HG02798 (cell line): ENCODE measurements at regions not wholly inside any gene's neighbourhood (a gene's known extent, or its start where the extent isn't known, plus 50 kb on each side); places are given as distances from the start of the nearest gene placed in this dataset.

Experiments
- ATAC-seq: cut with Tn5 transposase; IDR thresholded peaks from one replicate; pipeline ENCODE4 v1.9.1; 2021; ENCODE audit warnings: mild to moderate bottlenecking; ENCODE audit not compliant: unreplicated experiment, poor library complexity

DNA sequence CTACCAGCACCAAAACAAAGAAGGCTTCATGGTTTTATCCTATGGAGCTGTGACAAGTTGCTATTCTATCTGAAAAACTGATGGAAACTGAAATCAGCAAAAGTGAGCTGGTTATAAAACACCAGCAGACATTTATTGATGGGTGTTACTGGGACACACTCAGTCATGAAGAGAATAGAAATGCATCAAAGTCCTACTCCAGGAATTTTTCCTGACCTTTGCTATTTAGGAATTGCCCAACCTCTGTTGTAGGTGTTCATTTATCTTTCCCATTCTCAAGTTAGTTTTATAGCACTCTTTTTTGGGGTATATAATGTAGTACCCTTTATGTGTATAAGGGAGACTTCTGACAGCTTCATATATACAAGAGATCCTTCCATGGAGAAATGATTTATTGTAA, 533.2 kb downstream of the REEP3 start:
- no peak for ATAC-seq

GRCh38 chr10:64059884-64060283, 538.7 kb downstream of the REEP3 start:
- ATAC-seq: no peak

DNA sequence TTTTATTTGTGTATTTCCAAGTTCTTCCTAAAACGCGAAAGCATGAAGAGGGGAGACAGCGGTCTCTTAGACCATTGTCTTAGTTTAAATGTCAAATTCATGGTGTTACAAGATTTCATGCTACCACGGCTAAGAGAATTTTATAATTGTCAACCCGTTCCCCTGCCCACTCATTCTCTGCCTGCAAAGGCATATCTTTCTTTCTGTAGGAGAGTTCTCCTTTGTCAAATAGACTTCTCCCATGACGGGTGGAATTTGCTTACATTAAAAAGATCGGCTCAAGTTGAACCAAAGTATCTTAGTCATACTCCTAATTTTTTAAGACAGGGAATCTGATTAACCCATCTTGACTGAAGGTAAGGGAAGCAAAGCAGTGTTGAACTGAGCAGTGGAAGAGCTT, 539.2 kb downstream of the REEP3 start:
- ATAC-seq: no peak

DNA sequence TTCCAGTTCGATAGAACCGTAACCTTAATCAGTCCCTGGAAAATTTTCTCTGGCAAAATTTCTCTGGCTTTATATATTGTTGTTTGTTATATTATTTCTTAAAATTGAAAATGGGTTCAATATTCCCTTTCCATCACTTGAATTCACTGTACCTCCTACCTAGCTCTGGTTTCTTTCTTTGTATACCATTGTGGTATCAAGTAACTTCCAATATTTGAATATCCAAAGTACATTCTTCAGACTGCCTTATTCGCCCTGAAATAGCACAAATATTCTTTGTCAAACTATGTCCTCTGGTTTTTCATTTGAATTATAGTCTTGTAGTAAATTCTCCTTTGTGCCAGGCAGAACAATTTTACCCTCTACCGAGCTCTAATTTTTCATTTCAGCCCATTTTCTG, 541.6 kb downstream of the REEP3 start:
- ATAC-seq: no peak

DNA sequence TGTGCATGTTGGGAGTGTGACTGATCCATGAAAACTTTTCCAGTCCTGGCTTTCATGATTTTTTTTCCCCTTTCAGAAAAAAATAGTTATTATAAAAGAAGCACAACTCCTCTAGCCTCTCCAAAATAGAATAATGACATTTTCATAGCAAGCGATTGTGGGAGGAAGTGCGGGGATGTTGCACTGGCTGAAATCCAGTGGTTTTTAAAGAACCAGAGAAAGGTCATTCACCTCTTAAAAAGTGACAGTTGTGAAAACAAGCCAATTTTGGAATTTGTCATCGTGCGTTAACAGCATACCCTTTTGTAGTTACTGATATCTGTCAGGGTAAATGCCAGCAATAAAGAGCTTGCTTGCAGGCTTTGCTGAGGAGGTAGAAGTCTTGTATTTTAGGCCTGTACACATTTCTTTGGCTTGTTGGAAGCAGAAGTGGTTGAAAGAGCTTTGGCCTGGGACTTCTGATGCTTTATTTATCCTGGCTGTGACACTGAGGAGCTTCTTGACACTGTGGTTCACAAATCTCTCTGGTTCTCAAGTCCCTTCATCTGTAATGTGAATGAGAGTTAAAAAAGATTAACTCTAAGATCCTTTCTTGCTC, 545.9 kb downstream of the REEP3 start:
- ATAC-seq: no peak

- ATAC-seq: no peak
Observed at GRCh38 chr10:64067859-64068258, 546.7 kb downstream of the REEP3 start.

GRCh38 chr10:64070241-64070640, 549.0 kb downstream of the REEP3 start:
- ATAC-seq: no peak

- ATAC-seq: no peak
Observed at GRCh38 chr10:64071218-64071617, 550.0 kb downstream of the REEP3 start.

- no peak for ATAC-seq
Observed at GRCh38 chr10:64075604-64076003, 554.4 kb downstream of the REEP3 start.

DNA sequence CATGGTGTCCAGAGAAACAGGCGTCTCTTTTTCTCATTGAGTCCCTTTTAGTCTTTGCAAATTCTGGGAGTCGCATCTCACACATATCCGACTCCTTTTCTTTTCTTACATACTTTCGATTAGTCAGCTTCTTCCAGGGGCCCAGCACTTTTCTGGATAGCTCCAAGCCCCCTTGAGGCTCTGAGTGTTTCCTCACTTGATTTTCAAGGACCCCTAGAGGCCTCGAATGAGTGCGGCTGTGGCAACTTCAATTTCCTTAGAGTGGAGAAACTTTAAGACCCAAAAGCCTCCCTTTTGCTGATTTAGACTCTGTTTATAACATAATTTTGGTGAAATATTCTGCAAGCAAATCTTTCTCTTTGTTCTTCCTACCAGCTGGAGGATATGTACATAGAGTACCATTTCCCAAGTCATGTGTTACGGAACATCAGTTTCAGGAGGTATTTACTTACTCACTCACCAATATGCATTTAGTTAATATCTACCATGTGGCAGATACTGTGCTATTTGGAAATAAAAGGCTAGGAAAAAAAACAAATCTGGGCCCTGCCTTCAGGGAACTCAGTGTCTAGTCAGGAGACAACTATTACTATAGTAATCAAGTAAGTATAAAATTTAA, 555.2 kb downstream of the REEP3 start:
- no peak for ATAC-seq

- ATAC-seq: no peak
Observed at GRCh38 chr10:64079341-64079740, 558.1 kb downstream of the REEP3 start.

GRCh38 chr10:64080071-64080470, 558.9 kb downstream of the REEP3 start:
- ATAC-seq: no peak

DNA sequence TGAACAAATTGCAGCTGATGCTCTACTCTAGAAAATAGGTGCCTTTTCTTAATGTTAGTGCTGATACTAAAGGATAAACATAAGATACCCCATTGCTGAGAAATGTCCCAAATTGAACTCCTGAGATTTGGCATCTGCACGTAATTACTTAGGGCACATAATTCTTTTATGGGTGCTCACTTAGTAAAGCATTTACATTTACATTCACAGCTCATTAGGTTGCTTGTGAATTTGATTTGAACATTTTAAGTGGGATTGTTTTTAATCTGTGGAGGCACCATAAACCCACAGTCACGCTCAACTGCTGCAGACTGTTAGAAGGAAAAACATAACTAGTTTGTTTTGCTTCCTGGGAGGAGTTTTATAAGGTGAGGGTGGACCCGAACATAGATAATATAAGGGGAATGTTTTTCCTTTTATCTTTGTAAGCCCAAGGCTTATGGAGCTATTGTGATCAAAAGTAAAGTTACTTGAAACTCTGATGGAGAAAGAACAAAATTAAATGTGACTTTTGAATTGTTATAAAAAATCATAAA, 560.8 kb downstream of the REEP3 start:
- no peak for ATAC-seq

- ATAC-seq: no peak
Observed at GRCh38 chr10:64086083-64086767, 565.0 kb downstream of the REEP3 start.

DNA sequence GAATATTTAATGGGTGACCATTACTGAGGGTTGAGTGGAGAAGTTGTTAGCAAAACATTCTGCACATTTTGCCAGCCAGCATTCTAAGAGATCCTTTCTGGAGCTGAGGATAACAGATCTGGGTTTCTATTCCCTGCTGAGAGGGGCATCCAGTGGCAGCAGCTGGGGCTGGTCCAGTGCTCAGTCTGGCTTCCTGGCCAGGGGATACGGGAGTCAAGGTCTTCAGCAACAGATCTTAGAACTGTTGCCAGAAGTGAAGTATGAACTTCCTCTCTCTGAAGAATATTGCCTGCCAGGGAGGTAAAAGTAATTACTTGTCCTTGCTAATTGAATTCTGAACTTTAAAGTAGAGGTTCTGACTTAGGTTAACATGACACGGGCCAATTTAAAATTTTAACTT, 568.4 kb downstream of the REEP3 start:
- ATAC-seq: no peak

GRCh38 chr10:64090865-64091264, 569.7 kb downstream of the REEP3 start:
- ATAC-seq: no peak

DNA sequence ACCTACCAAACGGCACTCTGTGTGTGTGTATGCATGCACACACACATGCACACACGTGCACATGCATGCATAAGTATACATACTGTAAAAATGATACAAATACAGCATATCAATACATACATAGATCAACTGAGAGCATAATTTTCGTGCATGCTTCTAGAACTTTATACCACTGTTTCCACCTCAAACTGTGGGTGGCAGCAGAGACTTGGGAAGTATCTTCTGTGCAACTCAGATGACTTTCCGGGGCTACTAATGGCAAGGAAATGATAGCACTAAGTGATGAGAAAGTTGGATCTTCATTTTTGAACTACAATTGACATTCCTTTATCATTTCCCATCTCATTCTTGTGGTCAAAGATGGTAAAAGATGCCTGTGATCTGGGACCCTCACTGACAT, 570.7 kb downstream of the REEP3 start:
- no peak for ATAC-seq

DNA sequence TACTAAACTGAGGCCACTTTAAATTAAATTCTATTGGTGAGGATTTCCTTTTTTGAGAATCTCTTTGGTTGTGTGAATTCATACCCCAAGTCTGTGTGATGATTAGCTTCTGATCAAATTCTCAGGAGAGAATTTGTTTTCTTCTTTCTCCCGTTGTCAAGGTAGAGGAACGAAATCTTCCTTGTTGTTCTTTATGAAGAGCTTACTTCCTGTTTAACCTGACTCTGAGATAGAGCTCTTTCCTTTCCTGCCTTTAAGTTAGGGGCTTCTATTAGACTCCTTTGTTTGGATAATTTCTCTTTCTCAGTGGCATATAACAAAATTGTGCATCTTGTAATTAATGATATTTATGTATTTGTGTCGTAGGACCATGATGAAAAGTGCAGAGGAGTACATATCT, 572.1 kb downstream of the REEP3 start:
- no peak for ATAC-seq

- ATAC-seq: no peak
Observed at GRCh38 chr10:64093946-64094535, 572.8 kb downstream of the REEP3 start.

DNA sequence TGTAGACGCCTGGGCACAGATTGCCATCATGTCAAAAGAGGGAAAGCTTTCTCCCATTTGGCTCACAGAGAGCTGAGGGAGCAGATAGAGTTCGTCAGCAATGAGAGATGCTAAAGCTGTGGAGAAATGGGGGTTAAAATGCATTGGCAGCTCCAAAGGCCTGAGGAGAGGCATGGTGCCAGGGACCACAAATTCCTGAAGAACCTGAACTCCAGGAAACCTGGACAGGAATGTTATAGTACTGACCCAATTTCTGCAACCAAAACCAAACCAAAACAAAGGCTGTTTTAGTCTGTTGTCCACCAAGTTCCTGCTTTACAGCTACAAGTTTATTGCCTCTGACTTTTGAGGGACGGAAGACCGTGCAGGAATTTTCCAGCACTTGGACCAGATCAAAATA, 575.7 kb downstream of the REEP3 start:
- ATAC-seq: no peak

- ATAC-seq: no peak
Observed at GRCh38 chr10:64097391-64098122, 576.4 kb downstream of the REEP3 start.
